Keratinocyte (primary cell): ENCODE measurements at regions not wholly inside any gene's neighbourhood (a gene's known extent, or its start where the extent isn't known, plus 50 kb on each side); places are given as distances from the start of the nearest gene placed in this dataset.

ENCODE experiments used
- DNase-seq: peaks from one replicate; pipeline ENCODE4 v3.0.0-alpha.2; 2011; ENCODE audit warnings: low read depth, missing footprints, low spot score
- FAIRE-seq: peaks from 2 replicates; lab custom pipeline; 2011; peaks lifted over from hg19 to GRCh38; lab: Jason Lieb, UNC
- H2AFZ ChIP-seq: 2 replicates; pipeline ENCODE4 v1.6.0; 2012; ENCODE audit warnings: low read length, control low read depth, inconsistent platforms; ENCODE audit not compliant: control insufficient read depth
- H3K27ac ChIP-seq: 2 replicates; pipeline ENCODE4 v1.5.1; 2011; ENCODE audit warnings: low read length; ENCODE audit not compliant: control insufficient read depth, insufficient read depth
- H3K27me3 ChIP-seq: 3 replicates; pipeline ENCODE4 v1.6.0; 2011; ENCODE audit warnings: low read length; ENCODE audit not compliant: control insufficient read depth, insufficient read depth; ENCODE audit errors: extremely low read depth
- H3K36me3 ChIP-seq, 2 experiments: 2 replicates in 1 of 2; 3 replicates in 1 of 2; pipeline ENCODE4 v1.5.1; 2011; ENCODE audit warnings: low read length in 2 of 2, mild to moderate bottlenecking in 1 of 2; ENCODE audit not compliant: control insufficient read depth in 2 of 2, insufficient read depth in 2 of 2; ENCODE audit errors: extremely low read depth in 1 of 2
- H3K4me1 ChIP-seq: 3 replicates; pipeline ENCODE4 v1.5.1; 2011; ENCODE audit warnings: low read length; ENCODE audit not compliant: control insufficient read depth, insufficient read depth; ENCODE audit errors: extremely low read depth
- H3K4me2 ChIP-seq: 3 replicates; pipeline ENCODE4 v1.6.0; 2011; ENCODE audit warnings: low read depth, low read length; ENCODE audit not compliant: control insufficient read depth, insufficient read depth; ENCODE audit errors: extremely low read depth
- H3K4me3 ChIP-seq, 3 experiments: fragments of 200-600 bp in 1 of 3; sonication (generic) in 1 of 3; 2 replicates in 2 of 3; 3 replicates in 1 of 3; pipeline ENCODE4 v1.5.1; 2011 to 2016; ENCODE audit warnings: low read length in 3 of 3, mild to moderate bottlenecking in 3 of 3, control low read depth in 2 of 3, inconsistent platforms in 1 of 3, low read depth in 1 of 3, mixed read lengths in 1 of 3, mixed run types in 1 of 3, moderate library complexity in 1 of 3; ENCODE audit not compliant: control insufficient read depth in 2 of 3, insufficient read depth in 2 of 3; ENCODE audit errors: extremely low read depth in 1 of 3
- H3K79me2 ChIP-seq: 2 replicates; pipeline ENCODE4 v1.6.0; 2012; ENCODE audit warnings: low read length; ENCODE audit not compliant: control insufficient read depth, insufficient read depth
- H3K9ac ChIP-seq: 3 replicates; pipeline ENCODE4 v1.6.0; 2011; ENCODE audit warnings: low read length; ENCODE audit not compliant: control insufficient read depth, insufficient read depth; ENCODE audit errors: extremely low read depth
- H3K9me1 ChIP-seq: 3 replicates; pipeline ENCODE4 v1.6.0; 2011; ENCODE audit warnings: low read length; ENCODE audit not compliant: control insufficient read depth, insufficient read depth; ENCODE audit errors: extremely low read depth
- H3K9me3 ChIP-seq: 2 replicates; pipeline ENCODE4 v1.5.1; 2012; ENCODE audit warnings: low read depth, low read length; ENCODE audit not compliant: control insufficient read depth
- H4K20me1 ChIP-seq: 3 replicates; pipeline ENCODE4 v1.6.0; 2011; ENCODE audit warnings: low read length; ENCODE audit not compliant: control insufficient read depth, insufficient read depth; ENCODE audit errors: extremely low read depth
- EZH2 ChIP-seq: IDR thresholded peaks from one replicate; pipeline ENCODE4 v1.6.1; 2012; ENCODE audit warnings: inconsistent platforms, mild to moderate bottlenecking, low read length, moderate library complexity
- dilution Hi-C: fragments of 300-500 bp; cut with MboI; formaldehyde crosslinking; loops from one replicate; pipeline ENCODE4 v1.7.0; 2020; ENCODE audit warnings: low sequenced_read_pairs; ENCODE audit not compliant: extremely low pct_ligation_motif_present
- TF ChIP-seq, protein P1 (sequence below), 3 experiments: IDR thresholded peaks in 1 of 3; conservative IDR thresholded peaks in 1 of 3; optimal IDR thresholded peaks in 1 of 3; 2 replicates in 2 of 3; 3 replicates in 1 of 3; pipeline versions ENCODE3 to v1.5.1; 2011; ENCODE audit warnings: low read length in 3 of 3, mild to moderate bottlenecking in 3 of 3, moderate library complexity in 2 of 3, control low read depth in 1 of 3, inconsistent platforms in 1 of 3; ENCODE audit not compliant: insufficient read depth in 2 of 3; ENCODE audit errors: extremely low read depth in 1 of 3

DNA sequence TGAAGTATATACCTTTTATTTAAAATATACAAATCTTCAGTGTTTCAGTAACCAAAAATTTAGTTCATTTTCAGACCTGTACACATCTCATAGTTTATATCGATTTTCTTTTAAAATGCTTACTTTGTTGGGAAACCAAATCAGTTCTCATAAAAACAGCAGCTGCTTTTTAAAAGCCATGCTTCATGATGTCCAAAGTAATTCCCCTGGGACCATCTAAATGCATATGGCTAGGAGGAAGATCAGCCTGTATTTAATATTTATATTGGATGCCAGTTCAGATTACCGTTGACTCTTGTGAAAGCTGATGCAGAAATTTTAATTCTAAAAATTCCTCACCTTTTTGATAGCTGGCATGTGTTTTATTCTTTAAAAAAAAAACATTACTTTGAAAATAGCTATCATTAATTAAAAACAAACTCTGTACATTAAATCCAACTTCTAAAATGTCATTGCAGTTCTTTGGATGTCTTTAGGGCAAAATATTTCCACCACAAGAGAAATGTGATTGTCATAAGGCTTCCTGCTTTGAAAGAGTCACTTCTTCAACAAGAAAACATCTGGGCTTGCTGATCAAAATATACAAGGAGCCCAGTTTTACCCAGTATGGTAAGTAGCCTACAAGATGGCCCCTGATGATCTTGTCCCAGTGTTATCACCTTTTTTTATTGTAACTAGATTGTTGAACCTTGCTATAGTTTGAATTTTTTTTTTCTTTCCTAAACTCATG lies 1242.9 kb upstream of the CDH6 start:
- Histone ChIP-seq H2AFZ (no peak overlapping the region), H3K9me1 (no peaks in the 10 kb centered on the region), H4K20me1 (no peaks in the 10 kb centered on the region), H3K4me2 (no peak overlapping the region), H3K4me3 (no peak overlapping the region), H3K79me2 (no peaks in the 10 kb centered on the region), H3K4me1 (no peaks in the 10 kb centered on the region), H3K9me3 (no peaks in the 10 kb centered on the region), H3K36me3 (no peaks in the 10 kb centered on the region), H3K27ac (no peak overlapping the region), H3K27me3 (no peaks in the 10 kb centered on the region), H3K9ac (no peak overlapping the region)
- DNase-seq, result no peak
- dilution Hi-C loops, result no loop called here
- FAIRE-seq, result no peak
- TF ChIP-seq, protein P1, sequence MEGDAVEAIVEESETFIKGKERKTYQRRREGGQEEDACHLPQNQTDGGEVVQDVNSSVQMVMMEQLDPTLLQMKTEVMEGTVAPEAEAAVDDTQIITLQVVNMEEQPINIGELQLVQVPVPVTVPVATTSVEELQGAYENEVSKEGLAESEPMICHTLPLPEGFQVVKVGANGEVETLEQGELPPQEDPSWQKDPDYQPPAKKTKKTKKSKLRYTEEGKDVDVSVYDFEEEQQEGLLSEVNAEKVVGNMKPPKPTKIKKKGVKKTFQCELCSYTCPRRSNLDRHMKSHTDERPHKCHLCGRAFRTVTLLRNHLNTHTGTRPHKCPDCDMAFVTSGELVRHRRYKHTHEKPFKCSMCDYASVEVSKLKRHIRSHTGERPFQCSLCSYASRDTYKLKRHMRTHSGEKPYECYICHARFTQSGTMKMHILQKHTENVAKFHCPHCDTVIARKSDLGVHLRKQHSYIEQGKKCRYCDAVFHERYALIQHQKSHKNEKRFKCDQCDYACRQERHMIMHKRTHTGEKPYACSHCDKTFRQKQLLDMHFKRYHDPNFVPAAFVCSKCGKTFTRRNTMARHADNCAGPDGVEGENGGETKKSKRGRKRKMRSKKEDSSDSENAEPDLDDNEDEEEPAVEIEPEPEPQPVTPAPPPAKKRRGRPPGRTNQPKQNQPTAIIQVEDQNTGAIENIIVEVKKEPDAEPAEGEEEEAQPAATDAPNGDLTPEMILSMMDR (optimal IDR thresholded peaks at IDR 0.05 in 1 of 3, IDR thresholded peaks at IDR 0.05 in 1 of 3, conservative IDR thresholded peaks at IDR 0.05 in 1 of 3; ENCODE audit: extremely low read depth in 1 of 3, insufficient read depth in 2 of 3, low read length in 3 of 3), result no peak
- TF ChIP-seq EZH2, result no peak

DNA sequence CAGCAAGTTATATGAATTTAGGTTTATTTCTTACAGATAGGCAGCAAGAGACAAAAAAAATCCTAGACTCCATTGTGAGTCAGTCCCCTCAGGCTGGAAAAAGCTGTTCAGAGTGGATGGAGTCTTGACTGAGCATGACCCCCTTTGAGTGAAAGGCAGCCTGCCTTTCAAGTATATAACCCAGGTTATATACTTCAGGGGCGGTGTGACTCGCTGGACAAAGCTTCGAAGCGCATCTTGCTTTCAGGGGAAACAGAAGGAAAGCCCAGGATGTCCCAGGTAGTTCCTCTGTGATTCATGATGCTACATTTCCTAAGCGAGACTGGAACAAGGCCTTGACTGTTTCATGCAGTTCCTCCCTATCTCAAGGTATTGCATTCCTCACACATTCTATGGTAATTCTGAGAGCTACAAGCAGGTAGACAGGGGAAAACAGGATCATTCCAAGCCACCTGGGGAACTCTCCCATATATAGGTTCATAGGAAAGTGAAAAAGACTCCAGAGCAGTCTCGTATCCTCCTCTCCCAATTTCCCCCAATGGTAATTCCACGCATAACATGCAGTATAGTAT lies 1244.1 kb upstream of the CDH6 start:
- Histone ChIP-seq H3K79me2 (no peaks in the 10 kb centered on the region), H3K9me3 (no peaks in the 10 kb centered on the region), H3K4me1 (no peaks in the 10 kb centered on the region), H3K9ac (no peak overlapping the region), H3K27me3 (no peaks in the 10 kb centered on the region), H3K4me3 (no peak overlapping the region), H3K36me3 (no peaks in the 10 kb centered on the region), H4K20me1 (no peaks in the 10 kb centered on the region), H3K4me2 (no peak overlapping the region), H3K9me1 (no peaks in the 10 kb centered on the region), H2AFZ (no peak overlapping the region), H3K27ac (no peak overlapping the region)
- TF ChIP-seq, protein P1 (optimal IDR thresholded peaks at IDR 0.05 in 1 of 3, IDR thresholded peaks at IDR 0.05 in 1 of 3, conservative IDR thresholded peaks at IDR 0.05 in 1 of 3; ENCODE audit: extremely low read depth in 1 of 3, insufficient read depth in 2 of 3, low read length in 3 of 3), result no peak
- no peak for TF ChIP-seq EZH2
- FAIRE-seq (no peak), DNase-seq (no peak)
- dilution Hi-C loops, result no loop called here
